PC-9 (cell line): ENCODE measurements at regions not wholly inside any gene's neighbourhood (a gene's known extent, or its start where the extent isn't known, plus 50 kb on each side); places are given as distances from the start of the nearest gene placed in this dataset.

Source experiments
- BruUV-seq: library from RNA; stranded (reverse); fragments of 400-500 nt; replicated peaks from 2 replicates; lab custom pipeline; 2021; lab: Mats Ljungman, UMichigan
- CTCF ChIA-PET: fragments of 300-600 bp; sonication (Branson Sonifier 250); formaldehyde crosslinking; loops from one replicate; lab custom pipeline; 2022; ENCODE audit warnings: antibody characterized with exemption; lab: Charles Lee
- POLR2A ChIA-PET: fragments of 300-600 bp; sonication (Branson Sonifier 250); formaldehyde crosslinking; loops from one replicate; lab custom pipeline; 2022; ENCODE audit warnings: antibody characterized with exemption; ENCODE audit not compliant: unreplicated experiment; lab: Charles Lee
- DNase-seq, 2 experiments: peaks; one replicate each; pipeline versions ENCODE4 v3.0.0 to v3.0.0-alpha.2; 2015 to 2022; ENCODE audit warnings: mixed read lengths in 1 of 2
- H2AFZ ChIP-seq: fragments of 200-600 bp; sonication (generic); 2 replicates; pipeline ENCODE4 v1.8.1; 2017; ENCODE audit warnings: antibody characterized with exemption
- H3F3A ChIP-seq: fragments of 200-600 bp; sonication (generic); 2 replicates; pipeline ENCODE4 v1.8.1; 2017; ENCODE audit warnings: antibody characterized with exemption, mild to moderate bottlenecking, low read depth; ENCODE audit not compliant: insufficient read depth
- H3K27ac ChIP-seq: fragments of 200-600 bp; sonication (generic); 2 replicates; pipeline ENCODE4 v1.6.1; 2016; ENCODE audit warnings: mixed run types
- H3K27me3 ChIP-seq: fragments of 200-600 bp; sonication (generic); 2 replicates; pipeline ENCODE4 v1.6.1; 2016; ENCODE audit warnings: low read depth, mixed run types; ENCODE audit not compliant: insufficient read depth
- H3K36me3 ChIP-seq: fragments of 200-600 bp; sonication (generic); 2 replicates; pipeline ENCODE4 v1.6.1; 2016; ENCODE audit warnings: low read depth, mixed run types
- H3K4me1 ChIP-seq: fragments of 200-600 bp; sonication (generic); replicated peaks from 2 replicates; pipeline ENCODE4 v1.6.1; 2016; ENCODE audit warnings: mixed run types; ENCODE audit not compliant: insufficient read depth
- H3K4me2 ChIP-seq: fragments of 200-600 bp; sonication (generic); 2 replicates; pipeline ENCODE4 v1.6.1; 2017; ENCODE audit warnings: mixed run types
- H3K4me3 ChIP-seq: fragments of 200-600 bp; sonication (generic); 2 replicates; pipeline ENCODE4 v1.6.1; 2016; ENCODE audit warnings: mixed run types
- H3K79me2 ChIP-seq: fragments of 200-600 bp; sonication (generic); 2 replicates; pipeline ENCODE4 v1.6.1; 2017; ENCODE audit warnings: low read depth, mixed run types
- H3K9me2 ChIP-seq: fragments of 200-600 bp; sonication (generic); 2 replicates; pipeline ENCODE4 v1.8.1; 2017; ENCODE audit warnings: mild to moderate bottlenecking; ENCODE audit not compliant: insufficient read depth
- H3K9me3 ChIP-seq: fragments of 200-600 bp; sonication (generic); 2 replicates; pipeline ENCODE4 v1.8.1; 2016; ENCODE audit warnings: low read depth; ENCODE audit not compliant: insufficient read depth
- H4K20me1 ChIP-seq: fragments of 200-600 bp; sonication (generic); 2 replicates; pipeline ENCODE4 v1.8.1; 2017; ENCODE audit not compliant: insufficient read depth
- EZH2 ChIP-seq: fragments of 200-600 bp; sonication (generic); IDR thresholded peaks from 2 replicates; pipeline ENCODE4 v1.8.0; 2017; ENCODE audit warnings: antibody characterized with exemption, low read depth
- intact Hi-C: fragments of 100-400 bp; cut with micrococcal nuclease; formaldehyde crosslinking; loops from one replicate; pipeline ENCODE4 v1.10.0; 2022; ENCODE audit not compliant: unreplicated experiment
- TF ChIP-seq, protein P1 (sequence below): fragments of 200-600 bp; sonication (generic); conservative IDR thresholded peaks from 2 replicates; pipeline ENCODE4 v1.6.1; 2017; ENCODE audit warnings: mixed run types, antibody characterized with exemption, mild to moderate bottlenecking, moderate library complexity

DNA sequence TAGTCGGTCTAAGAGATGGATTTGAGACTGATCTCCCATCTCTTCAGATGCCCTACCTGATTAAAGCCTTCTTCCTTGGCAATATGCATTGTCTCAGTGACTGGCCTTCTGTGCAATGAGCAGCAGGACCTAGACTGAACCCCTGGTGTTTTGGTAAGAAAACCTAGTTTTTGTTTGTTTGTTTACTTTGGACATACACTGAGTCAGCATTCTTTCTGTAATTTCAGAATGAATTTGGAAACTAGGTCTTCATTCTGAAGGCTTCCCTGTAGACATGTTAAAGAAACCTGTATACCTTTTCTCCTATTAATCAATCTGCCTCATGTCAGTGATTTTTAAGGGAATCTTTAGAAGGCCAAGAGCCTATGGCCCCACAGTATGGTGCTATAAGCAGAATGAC, 597.5 kb upstream of the HTR2C start:
- H3F3A ChIP-seq, result no peaks in the 10 kb centered on the region
- intact Hi-C loops, result no loop called here
- H3K9me3 ChIP-seq, result no peaks in the 10 kb centered on the region
- H3K4me3 ChIP-seq, result no peak overlapping the region
- no peaks in the 10 kb centered on the region for H3K79me2 ChIP-seq
- TF ChIP-seq EZH2, result no peak
- no peaks in the 10 kb centered on the region for H4K20me1 ChIP-seq
- no peak overlapping the region for H2AFZ ChIP-seq
- H3K4me2 ChIP-seq, result no peak overlapping the region
- H3K27ac ChIP-seq, result no peak overlapping the region
- H3K9me2 ChIP-seq, result no peaks in the 10 kb centered on the region
- no peaks in the 10 kb centered on the region for H3K4me1 ChIP-seq
- H3K27me3 ChIP-seq, result no peaks in the 10 kb centered on the region
- H3K36me3 ChIP-seq, result no peaks in the 10 kb centered on the region
- no peak for DNase-seq
- ChIA-PET POLR2A (no interaction called here), CTCF (no interaction called here)
- BruUV-seq, result no TSS peak

DNA sequence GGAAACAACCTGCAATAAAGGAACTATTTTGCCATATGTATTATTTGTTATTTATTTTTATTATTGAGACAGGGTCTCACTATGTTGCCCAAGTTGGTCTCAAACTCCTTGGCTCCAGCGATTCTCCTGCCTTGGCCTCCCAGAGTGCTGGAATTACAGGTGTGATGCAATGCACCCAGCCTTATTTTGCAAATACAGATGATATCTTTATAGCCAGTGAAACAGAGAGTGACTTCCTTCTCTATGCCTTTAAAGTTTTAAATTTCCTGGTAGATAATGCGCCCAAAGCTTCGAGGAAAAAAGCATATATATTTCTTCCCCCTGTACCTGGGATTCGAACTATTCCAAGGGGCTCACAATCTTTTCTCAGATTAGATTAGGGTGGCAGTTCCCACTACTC, 601.1 kb upstream of the HTR2C start:
- intact Hi-C loops, result no loop called here
- H3K9me2 ChIP-seq, result no peaks in the 10 kb centered on the region
- H3K27ac ChIP-seq, result no peak overlapping the region
- H3K9me3 ChIP-seq, result no peaks in the 10 kb centered on the region
- H3F3A ChIP-seq, result no peaks in the 10 kb centered on the region
- no peaks in the 10 kb centered on the region for H3K36me3 ChIP-seq
- no peak overlapping the region for H2AFZ ChIP-seq
- CTCF ChIA-PET, result no interaction called here
- no peak overlapping the region for H3K4me3 ChIP-seq
- POLR2A ChIA-PET, result no interaction called here
- H4K20me1 ChIP-seq, result no peaks in the 10 kb centered on the region
- no peaks in the 10 kb centered on the region for H3K27me3 ChIP-seq
- no peaks in the 10 kb centered on the region for H3K4me1 ChIP-seq
- no peaks in the 10 kb centered on the region for H3K79me2 ChIP-seq
- TF ChIP-seq EZH2, result no peak
- TF ChIP-seq, protein P1, sequence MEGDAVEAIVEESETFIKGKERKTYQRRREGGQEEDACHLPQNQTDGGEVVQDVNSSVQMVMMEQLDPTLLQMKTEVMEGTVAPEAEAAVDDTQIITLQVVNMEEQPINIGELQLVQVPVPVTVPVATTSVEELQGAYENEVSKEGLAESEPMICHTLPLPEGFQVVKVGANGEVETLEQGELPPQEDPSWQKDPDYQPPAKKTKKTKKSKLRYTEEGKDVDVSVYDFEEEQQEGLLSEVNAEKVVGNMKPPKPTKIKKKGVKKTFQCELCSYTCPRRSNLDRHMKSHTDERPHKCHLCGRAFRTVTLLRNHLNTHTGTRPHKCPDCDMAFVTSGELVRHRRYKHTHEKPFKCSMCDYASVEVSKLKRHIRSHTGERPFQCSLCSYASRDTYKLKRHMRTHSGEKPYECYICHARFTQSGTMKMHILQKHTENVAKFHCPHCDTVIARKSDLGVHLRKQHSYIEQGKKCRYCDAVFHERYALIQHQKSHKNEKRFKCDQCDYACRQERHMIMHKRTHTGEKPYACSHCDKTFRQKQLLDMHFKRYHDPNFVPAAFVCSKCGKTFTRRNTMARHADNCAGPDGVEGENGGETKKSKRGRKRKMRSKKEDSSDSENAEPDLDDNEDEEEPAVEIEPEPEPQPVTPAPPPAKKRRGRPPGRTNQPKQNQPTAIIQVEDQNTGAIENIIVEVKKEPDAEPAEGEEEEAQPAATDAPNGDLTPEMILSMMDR, result no peak
- BruUV-seq, result no TSS peak
- no peak for DNase-seq
- H3K4me2 ChIP-seq, result no peak overlapping the region

DNA sequence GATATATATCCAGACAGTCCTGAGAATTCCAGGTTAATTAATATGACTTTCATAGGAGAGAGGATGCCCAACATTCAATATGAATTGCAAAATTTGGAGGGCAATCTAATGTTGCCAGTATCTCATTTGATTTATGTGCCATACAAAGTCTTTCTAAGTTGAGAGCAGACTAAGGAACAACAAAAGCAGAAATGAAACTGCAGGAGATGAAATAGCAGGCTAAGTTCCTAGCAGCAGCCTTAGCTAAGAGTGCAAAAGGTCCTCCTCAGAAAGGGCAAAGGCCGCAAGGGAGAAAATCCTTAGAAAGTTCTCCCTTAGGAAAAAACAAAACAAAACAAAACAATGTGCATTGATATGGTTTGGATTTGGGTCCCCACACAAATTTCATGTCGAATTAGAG, 602.9 kb upstream of the HTR2C start:
- no peak for TF ChIP-seq EZH2
- TF ChIP-seq, protein P1, result no peak
- no TSS peak for BruUV-seq
- Histone ChIP-seq H3K4me3 (no peak overlapping the region), H3K9me2 (no peaks in the 10 kb centered on the region), H3K27ac (no peak overlapping the region), H4K20me1 (no peaks in the 10 kb centered on the region), H3K27me3 (no peaks in the 10 kb centered on the region), H2AFZ (no peak overlapping the region), H3F3A (no peaks in the 10 kb centered on the region), H3K4me1 (no peaks in the 10 kb centered on the region), H3K79me2 (no peaks in the 10 kb centered on the region), H3K9me3 (no peaks in the 10 kb centered on the region), H3K4me2 (no peak overlapping the region), H3K36me3 (no peaks in the 10 kb centered on the region)
- no peak for DNase-seq
- CTCF ChIA-PET, result no interaction called here
- POLR2A ChIA-PET, result no interaction called here
- intact Hi-C loops, result no loop called here

DNA sequence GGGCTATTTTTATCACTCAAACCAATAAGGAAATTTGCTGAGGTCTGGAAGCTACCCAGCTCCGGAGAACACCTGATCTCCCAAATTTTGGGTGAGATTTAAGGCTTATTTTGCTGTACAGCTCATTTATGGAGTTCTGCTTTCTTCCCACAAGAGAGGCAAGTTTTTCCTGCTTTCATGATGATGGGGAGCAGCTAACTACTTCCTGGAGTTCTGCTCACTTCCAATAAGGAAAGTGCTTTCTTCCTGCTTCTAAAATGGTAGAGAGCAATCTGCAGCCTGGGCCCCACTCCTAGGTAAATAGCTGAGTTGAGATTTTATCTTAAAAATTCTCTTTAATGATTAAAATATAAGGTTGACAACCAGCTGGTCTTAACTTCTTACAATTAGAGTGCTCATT, 606.0 kb upstream of the HTR2C start:
- intact Hi-C loops, result no loop called here
- no peak overlapping the region for H3K4me3 ChIP-seq
- no TSS peak for BruUV-seq
- no peaks in the 10 kb centered on the region for H3F3A ChIP-seq
- TF ChIP-seq EZH2, result no peak
- TF ChIP-seq, protein P1, result no peak
- H3K4me1 ChIP-seq, result no peaks in the 10 kb centered on the region
- H3K9me3 ChIP-seq, result no peaks in the 10 kb centered on the region
- H4K20me1 ChIP-seq, result no peaks in the 10 kb centered on the region
- CTCF ChIA-PET, result no interaction called here
- no peak overlapping the region for H3K4me2 ChIP-seq
- DNase-seq, result no peak
- POLR2A ChIA-PET, result no interaction called here
- H3K27me3 ChIP-seq, result no peaks in the 10 kb centered on the region
- no peaks in the 10 kb centered on the region; the same call in 1 of the 2 replicates for H3K9me2 ChIP-seq
- H3K79me2 ChIP-seq, result no peaks in the 10 kb centered on the region
- H3K27ac ChIP-seq, result no peak overlapping the region
- H3K36me3 ChIP-seq, result no peaks in the 10 kb centered on the region
- no peak overlapping the region; the same call in 1 of the 2 replicates for H2AFZ ChIP-seq
